ENCODE measurements at regions not wholly inside any gene's neighbourhood (a gene's known extent, or its start where the extent isn't known, plus 50 kb on each side); places are given as distances from the start of the nearest gene placed in this dataset.
"Not testable (repeated sequence)": the region's sequence is repeated elsewhere in the genome, so short reads cannot be mapped to it uniquely, and the experiment has no call there.

DNA sequence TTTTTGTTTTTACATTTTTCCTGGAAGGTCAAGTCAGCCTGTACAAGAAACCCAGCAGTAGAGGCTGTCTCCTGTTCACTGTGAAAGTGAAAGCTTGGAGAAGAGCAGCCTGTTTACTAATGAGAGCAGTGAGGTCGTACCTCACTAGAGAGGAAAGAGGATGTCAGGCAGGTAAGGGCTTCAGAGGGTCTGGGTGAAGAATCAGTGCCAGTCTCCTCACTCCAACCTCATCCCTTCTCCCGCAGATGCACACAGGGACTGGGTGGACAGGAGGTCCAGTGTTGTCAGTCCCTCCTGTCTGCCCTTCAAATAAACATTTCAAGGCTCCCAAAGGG, 462.5 kb downstream of the KLF5 start:
- no peaks in the 10 kb centered on the region for H3K27me3 ChIP-seq
- intact Hi-C loops (cut with DNase I): no loop called here
- H3K4me3 ChIP-seq: no peak overlapping the region
- DNase-seq (no peak), ATAC-seq (no peak)
- H3K27ac ChIP-seq: no peak overlapping the region
- H3K4me1 ChIP-seq: no peaks in the 10 kb centered on the region
- 53 to 58% methylated on average over 2 of the region's 2 CpGs for WGBS, 2 donors
- no peaks in the 10 kb centered on the region for H3K36me3 ChIP-seq (replicated peaks in 1 of 2; ENCODE audit: insufficient read depth in 1 of 2, low read depth in 2 of 2)
- H3K9me3 ChIP-seq: no peaks in the 10 kb centered on the region
- no peak for TF ChIP-seq POLR2A (IDR thresholded peaks at IDR 0.05)
- TF ChIP-seq, protein P1, sequence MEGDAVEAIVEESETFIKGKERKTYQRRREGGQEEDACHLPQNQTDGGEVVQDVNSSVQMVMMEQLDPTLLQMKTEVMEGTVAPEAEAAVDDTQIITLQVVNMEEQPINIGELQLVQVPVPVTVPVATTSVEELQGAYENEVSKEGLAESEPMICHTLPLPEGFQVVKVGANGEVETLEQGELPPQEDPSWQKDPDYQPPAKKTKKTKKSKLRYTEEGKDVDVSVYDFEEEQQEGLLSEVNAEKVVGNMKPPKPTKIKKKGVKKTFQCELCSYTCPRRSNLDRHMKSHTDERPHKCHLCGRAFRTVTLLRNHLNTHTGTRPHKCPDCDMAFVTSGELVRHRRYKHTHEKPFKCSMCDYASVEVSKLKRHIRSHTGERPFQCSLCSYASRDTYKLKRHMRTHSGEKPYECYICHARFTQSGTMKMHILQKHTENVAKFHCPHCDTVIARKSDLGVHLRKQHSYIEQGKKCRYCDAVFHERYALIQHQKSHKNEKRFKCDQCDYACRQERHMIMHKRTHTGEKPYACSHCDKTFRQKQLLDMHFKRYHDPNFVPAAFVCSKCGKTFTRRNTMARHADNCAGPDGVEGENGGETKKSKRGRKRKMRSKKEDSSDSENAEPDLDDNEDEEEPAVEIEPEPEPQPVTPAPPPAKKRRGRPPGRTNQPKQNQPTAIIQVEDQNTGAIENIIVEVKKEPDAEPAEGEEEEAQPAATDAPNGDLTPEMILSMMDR (IDR thresholded peaks at IDR 0.05): no peak

DNA sequence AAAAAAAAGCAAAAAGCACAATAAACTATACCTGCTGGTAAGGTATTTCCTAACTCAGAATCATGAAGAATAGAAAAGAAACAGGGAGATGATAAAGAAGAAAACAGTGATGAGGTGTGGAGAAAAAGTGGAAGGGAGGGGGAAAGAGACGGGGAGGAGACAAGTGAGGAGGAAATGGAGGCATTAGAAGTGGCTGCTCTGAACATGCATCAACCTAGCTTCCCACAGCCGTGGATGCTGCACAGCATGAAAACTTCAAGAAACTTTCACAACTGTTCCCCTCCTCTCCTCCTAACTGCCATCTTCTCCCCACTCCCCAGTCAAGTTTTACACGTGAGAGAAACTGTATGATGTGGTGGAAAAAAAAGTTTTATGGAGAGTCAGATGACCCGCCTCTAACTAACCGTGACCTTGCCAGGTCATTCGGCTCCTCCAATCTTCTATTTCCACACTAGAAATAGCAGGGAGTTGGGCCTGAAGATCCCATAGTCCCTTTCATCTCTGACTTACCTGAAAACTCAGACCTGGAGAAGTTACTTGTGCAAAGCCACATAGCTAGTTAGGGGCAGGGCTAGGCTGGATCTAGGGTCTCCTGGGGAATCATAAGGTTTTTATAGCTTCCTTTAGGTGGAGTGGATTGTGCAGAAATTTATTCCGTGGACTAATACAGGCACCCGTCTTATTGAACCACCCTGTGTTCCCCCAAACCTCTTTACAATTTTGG, 461.9 kb downstream of the KLF5 start:
- no peaks in the 10 kb centered on the region for H3K9me3 ChIP-seq
- TF ChIP-seq, protein P1 (IDR thresholded peaks at IDR 0.05): no peak
- TF ChIP-seq POLR2A (IDR thresholded peaks at IDR 0.05): no peak
- H3K27me3 ChIP-seq: no peaks in the 10 kb centered on the region
- WGBS, 2 donors: 62 to 69% methylated on average over 8 of the region's 8 CpGs
- H3K36me3 ChIP-seq (replicated peaks in 1 of 2; ENCODE audit: insufficient read depth in 1 of 2, low read depth in 2 of 2): no peaks in the 10 kb centered on the region
- ATAC-seq: no peak
- no peaks in the 10 kb centered on the region for H3K4me1 ChIP-seq
- intact Hi-C loops (cut with DNase I): no loop called here
- no peak for DNase-seq
- H3K27ac ChIP-seq: no peak overlapping the region
- H3K4me3 ChIP-seq: no peak overlapping the region

DNA sequence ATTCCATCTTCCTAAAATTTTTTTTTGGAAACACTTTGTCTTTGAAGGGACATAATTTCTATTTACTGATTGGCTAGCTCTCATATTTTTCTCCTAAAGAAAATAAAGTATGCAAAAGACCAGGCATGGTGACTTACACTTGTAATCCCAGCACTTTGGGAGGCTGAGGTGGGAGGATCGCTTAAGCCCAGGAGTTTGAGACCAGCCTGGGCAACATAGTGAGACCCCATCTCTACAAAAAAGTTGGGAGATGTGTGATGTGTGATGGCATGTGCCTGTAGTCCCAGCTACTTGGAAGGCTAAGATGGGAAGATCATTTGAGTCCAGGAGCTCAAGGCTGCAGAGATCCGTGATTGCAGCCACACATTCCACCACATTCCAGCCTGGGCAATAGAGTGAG, 461.3 kb downstream of the KLF5 start:
- 62 to 82% methylated on average over 2 of the region's 2 CpGs for WGBS, 2 donors
- DNase-seq; H3K36me3 ChIP-seq (replicated peaks in 1 of 2; ENCODE audit: insufficient read depth in 1 of 2, low read depth in 2 of 2); ATAC-seq; intact Hi-C loops (cut with DNase I); H3K4me1 ChIP-seq; H3K27ac ChIP-seq; H3K4me3 ChIP-seq; H3K9me3 ChIP-seq; H3K27me3 ChIP-seq: not testable (repeated sequence)

DNA sequence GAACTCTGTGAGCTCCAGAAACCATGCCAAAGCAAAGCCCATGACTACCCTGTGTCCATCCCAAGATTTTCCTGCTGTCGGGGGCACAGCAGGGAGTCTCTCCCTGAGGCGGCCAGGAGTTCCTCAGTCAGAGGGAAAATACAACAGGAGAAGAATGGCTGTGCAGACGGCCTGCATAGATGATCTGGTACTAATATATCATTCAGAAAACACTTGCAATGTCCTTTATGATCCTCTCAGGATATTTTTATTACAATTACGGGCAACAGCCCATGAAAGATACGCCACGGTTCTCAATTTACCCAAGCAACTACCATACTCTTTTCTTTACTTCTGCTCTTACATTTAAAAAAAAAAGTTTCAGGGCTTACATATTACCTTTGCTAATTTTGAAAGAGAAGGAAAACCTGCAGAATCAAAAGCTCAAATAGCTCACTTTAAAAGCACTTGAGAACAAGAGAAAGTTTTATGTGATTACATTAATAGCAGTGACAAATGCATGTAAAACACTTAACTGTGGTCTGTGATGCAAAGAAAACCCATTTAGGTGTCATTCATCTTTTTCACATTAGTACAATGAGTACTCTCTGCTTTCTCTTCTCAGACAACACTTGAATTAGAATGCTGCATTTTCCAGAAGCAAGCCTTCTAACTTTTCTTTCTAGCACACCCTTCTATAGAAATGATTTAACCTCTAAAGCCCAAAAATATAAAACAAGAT, 460.8 kb downstream of the KLF5 start:
- H3K27me3 ChIP-seq: no peaks in the 10 kb centered on the region
- no peaks in the 10 kb centered on the region for H3K4me1 ChIP-seq
- TF ChIP-seq, protein P1 (IDR thresholded peaks at IDR 0.05): no peak
- no peak for TF ChIP-seq POLR2A (IDR thresholded peaks at IDR 0.05)
- no peak for ATAC-seq
- WGBS, 2 donors: 80 to 83% methylated on average over 6 of the region's 6 CpGs
- no peak overlapping the region for H3K4me3 ChIP-seq
- DNase-seq: no peak
- intact Hi-C loops (cut with DNase I): no loop called here
- no peak overlapping the region for H3K27ac ChIP-seq
- H3K9me3 ChIP-seq: no peaks in the 10 kb centered on the region
- no peaks in the 10 kb centered on the region for H3K36me3 ChIP-seq (replicated peaks in 1 of 2; ENCODE audit: insufficient read depth in 1 of 2, low read depth in 2 of 2)

DNA sequence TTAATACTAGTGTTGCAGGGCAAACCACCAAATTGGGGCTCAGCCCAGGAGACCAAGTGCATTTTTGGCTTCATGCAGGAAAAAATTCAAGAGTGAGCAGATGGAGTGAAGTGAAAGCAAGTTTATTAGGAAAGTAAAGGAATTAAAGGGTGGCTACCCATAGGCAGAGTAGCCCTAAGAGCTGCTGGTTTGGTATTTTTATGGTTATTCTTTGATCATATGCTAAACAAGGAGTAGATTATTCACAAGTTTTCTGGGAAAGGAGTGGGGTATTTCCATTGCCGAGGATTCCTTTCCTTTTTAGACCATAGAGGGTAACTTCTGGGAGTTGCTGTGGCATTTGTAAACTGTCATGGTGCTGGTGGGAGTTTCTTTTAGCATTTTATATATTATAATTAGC, 459.0 kb downstream of the KLF5 start:
- H3K27ac ChIP-seq: no peak overlapping the region
- H3K4me3 ChIP-seq: no peak overlapping the region
- 62 to 77% methylated on average over 1 of the region's 1 CpG for WGBS, 2 donors
- no peaks in the 10 kb centered on the region for H3K36me3 ChIP-seq (replicated peaks in 1 of 2; ENCODE audit: insufficient read depth in 1 of 2, low read depth in 2 of 2)
- no peak for DNase-seq
- intact Hi-C loops (cut with DNase I): no loop called here
- TF ChIP-seq POLR2A (IDR thresholded peaks at IDR 0.05): no peak
- TF ChIP-seq, protein P1 (IDR thresholded peaks at IDR 0.05): no peak
- no peaks in the 10 kb centered on the region for H3K27me3 ChIP-seq
- H3K9me3 ChIP-seq: no peaks in the 10 kb centered on the region
- no peaks in the 10 kb centered on the region for H3K4me1 ChIP-seq
- no peak for ATAC-seq

Measured in body of pancreas (tissue), 4 donors.